ENCODE measurements at regions not wholly inside any gene's neighbourhood (a gene's known extent, or its start where the extent isn't known, plus 50 kb on each side); places are given as distances from the start of the nearest gene placed in this dataset.
"Not testable (repeated sequence)": the region's sequence is repeated elsewhere in the genome, so short reads cannot be mapped to it uniquely, and the experiment has no call there.

DNA sequence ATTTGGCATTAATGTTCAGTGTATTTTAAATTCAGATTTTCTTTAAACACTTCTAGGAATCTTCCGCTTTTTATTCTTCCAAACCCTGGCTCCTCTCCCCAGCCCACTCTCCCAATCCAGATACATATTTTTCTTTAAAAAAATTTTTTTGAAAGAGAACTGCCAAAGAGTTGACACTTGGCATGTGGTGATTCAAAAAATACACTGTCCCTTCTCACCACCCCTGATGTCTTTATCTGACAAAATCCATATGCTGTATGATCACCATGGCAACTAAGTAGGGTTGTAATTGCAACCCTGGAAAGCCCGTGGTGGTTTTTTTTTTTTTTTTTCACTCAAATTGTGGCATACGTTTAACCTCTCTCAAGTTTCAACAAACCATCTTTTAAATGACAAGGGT lies 355.8 kb upstream of the SASH1 start:
- Mint-ChIP-seq H3K36me3 (ENCODE audit: low read depth) (no peaks in the 10 kb centered on the region), H3K27me3 (no peaks in the 10 kb centered on the region), H3K27ac (no peak overlapping the region)

GRCh38 chr6:147990159-147990558 lies 352.5 kb upstream of the SASH1 start:
- ATAC-seq (no peak), DNase-seq (no peak)
- no peaks in the 10 kb centered on the region for H3K4me1 Mint-ChIP-seq
- no peaks in the 10 kb centered on the region for H3K36me3 Mint-ChIP-seq (ENCODE audit: low read depth)
- H3K4me3 Mint-ChIP-seq: no peak overlapping the region
- no peaks in the 10 kb centered on the region for H3K27me3 Mint-ChIP-seq
- no peaks in the 10 kb centered on the region for H3K9me3 ChIP-seq (ENCODE audit: control insufficient read depth, low read length, poor library complexity, severe bottlenecking)
- H3K27ac Mint-ChIP-seq: no peak overlapping the region

More for the DNA sequence above, 355.8 kb upstream of the SASH1 start:
- no peak overlapping the region for H3K4me3 Mint-ChIP-seq
- no peak for DNase-seq
- no peaks in the 10 kb centered on the region for H3K9me3 ChIP-seq (ENCODE audit: control insufficient read depth, low read length, poor library complexity, severe bottlenecking)
- no peak for ATAC-seq
- no peaks in the 10 kb centered on the region for H3K4me1 Mint-ChIP-seq

DNA sequence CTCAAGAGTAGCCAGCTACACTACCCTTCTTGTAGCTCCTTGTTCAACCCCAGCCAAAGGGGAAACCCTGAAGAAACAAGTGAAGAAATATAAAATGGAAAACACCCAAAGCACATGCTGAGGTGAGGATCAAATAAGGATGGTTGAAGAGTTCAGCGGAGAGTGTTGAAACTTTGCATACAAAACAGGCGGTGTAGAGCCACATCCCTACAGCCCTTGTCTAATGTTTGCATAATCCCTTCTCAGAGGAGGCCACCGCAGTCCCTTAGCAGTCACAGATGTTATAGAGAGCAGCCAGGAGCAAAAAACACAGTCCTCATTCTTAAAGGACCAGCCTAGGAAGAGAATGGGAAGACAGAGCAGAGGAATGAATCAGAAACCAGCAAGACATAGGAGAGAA lies 350.7 kb upstream of the SASH1 start:
- no peaks in the 10 kb centered on the region for H3K4me1 Mint-ChIP-seq
- H3K27ac Mint-ChIP-seq: no peak overlapping the region
- no peaks in the 10 kb centered on the region for H3K27me3 Mint-ChIP-seq
- no peak overlapping the region for H3K4me3 Mint-ChIP-seq
- no peak for ATAC-seq
- H3K9me3 ChIP-seq (ENCODE audit: control insufficient read depth, low read length, poor library complexity, severe bottlenecking): no peaks in the 10 kb centered on the region
- no peaks in the 10 kb centered on the region for H3K36me3 Mint-ChIP-seq (ENCODE audit: low read depth)
- no peak for DNase-seq

DNA sequence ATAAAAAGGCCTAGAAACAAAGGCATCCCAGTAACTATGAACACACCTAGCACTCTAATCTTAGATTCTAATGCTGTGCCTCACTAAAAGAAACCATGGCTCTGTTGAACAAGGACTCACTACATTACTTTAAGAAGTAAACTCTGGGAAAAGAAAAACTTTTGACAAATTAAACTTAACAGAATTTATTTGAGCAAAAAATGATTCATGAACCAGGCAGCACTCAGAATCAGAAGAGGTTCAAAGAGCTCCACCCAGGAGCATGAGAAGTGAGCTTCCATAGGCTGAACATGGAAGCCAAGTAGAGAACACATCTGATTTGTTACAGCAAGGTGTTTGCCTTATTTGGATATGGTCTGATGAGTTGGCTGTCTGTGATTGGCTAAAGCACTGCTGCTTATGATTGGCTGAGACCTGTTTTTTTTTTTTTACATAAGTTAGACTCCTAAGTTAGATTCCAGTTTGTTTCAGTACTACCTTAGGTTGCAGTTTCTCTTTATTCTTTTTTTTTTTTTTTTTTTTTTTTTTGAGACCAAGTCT lies 343.6 kb upstream of the SASH1 start:
- no peaks in the 10 kb centered on the region for H3K36me3 Mint-ChIP-seq (ENCODE audit: low read depth)
- H3K9me3 ChIP-seq (ENCODE audit: control insufficient read depth, low read length, poor library complexity, severe bottlenecking): no peaks in the 10 kb centered on the region
- no peaks in the 10 kb centered on the region for H3K4me1 Mint-ChIP-seq
- no peaks in the 10 kb centered on the region for H3K27me3 Mint-ChIP-seq
- H3K27ac Mint-ChIP-seq: no peak overlapping the region
- H3K4me3 Mint-ChIP-seq: no peak overlapping the region
- DNase-seq: no peak
- no peak for ATAC-seq

GRCh38 chr6:148001844-148002642 lies 340.6 kb upstream of the SASH1 start:
- no peak for ATAC-seq
- Mint-ChIP-seq H3K27me3 (no peaks in the 10 kb centered on the region), H3K36me3 (ENCODE audit: low read depth) (no peaks in the 10 kb centered on the region), H3K4me3 (no peak overlapping the region), H3K4me1 (no peaks in the 10 kb centered on the region), H3K27ac (no peak overlapping the region)
- DNase-seq: no peak
- H3K9me3 ChIP-seq (ENCODE audit: control insufficient read depth, low read length, poor library complexity, severe bottlenecking): no peaks in the 10 kb centered on the region

GRCh38 chr6:148004651-148005050 lies 338.0 kb upstream of the SASH1 start:
- Mint-ChIP-seq H3K27me3 (no peaks in the 10 kb centered on the region), H3K27ac (no peak overlapping the region), H3K36me3 (ENCODE audit: low read depth) (no peaks in the 10 kb centered on the region), H3K4me3 (no peak overlapping the region), H3K4me1 (no peaks in the 10 kb centered on the region)
- ATAC-seq: no peak
- no peak for DNase-seq
- no peaks in the 10 kb centered on the region for H3K9me3 ChIP-seq (ENCODE audit: control insufficient read depth, low read length, poor library complexity, severe bottlenecking)

GRCh38 chr6:148005806-148006205 lies 336.8 kb upstream of the SASH1 start:
- no peaks in the 10 kb centered on the region for H3K27me3 Mint-ChIP-seq
- no peak overlapping the region for H3K27ac Mint-ChIP-seq
- no peak overlapping the region for H3K4me3 Mint-ChIP-seq
- no peaks in the 10 kb centered on the region for H3K36me3 Mint-ChIP-seq (ENCODE audit: low read depth)
- H3K9me3 ChIP-seq (ENCODE audit: control insufficient read depth, low read length, poor library complexity, severe bottlenecking): no peaks in the 10 kb centered on the region
- ATAC-seq (no peak), DNase-seq (no peak)
- H3K4me1 Mint-ChIP-seq: no peaks in the 10 kb centered on the region

- not testable (repeated sequence) for DNase-seq, H3K27me3 Mint-ChIP-seq
Observed at GRCh38 chr6:148010516-148010915, 332.1 kb upstream of the SASH1 start.

DNA sequence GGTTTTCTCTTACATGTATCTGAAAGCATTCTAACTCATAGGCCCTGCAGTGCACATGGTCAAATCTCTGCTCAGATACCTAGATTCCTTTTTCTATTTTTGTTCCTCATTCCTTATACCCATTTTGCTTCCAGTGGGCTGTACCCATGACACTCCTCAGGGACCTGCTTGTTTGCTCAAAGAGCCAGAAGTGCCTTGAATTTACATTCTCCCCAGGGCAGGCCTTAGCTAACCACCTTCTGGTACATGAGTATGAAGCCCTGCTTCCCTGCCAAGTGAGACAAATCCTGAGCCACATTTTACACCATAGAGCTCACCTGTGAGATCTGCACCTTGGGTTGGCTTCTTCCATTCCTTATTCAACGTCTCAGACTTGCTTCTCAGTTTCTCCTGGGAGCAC lies 326.6 kb upstream of the SASH1 start:
- Mint-ChIP-seq H3K4me1 (no peaks in the 10 kb centered on the region), H3K4me3 (no peak overlapping the region), H3K36me3 (ENCODE audit: low read depth) (no peaks in the 10 kb centered on the region), H3K27me3 (no peaks in the 10 kb centered on the region), H3K27ac (no peak overlapping the region)
- no peak for ATAC-seq
- no peaks in the 10 kb centered on the region for H3K9me3 ChIP-seq (ENCODE audit: control insufficient read depth, low read length, poor library complexity, severe bottlenecking)
- no peak for DNase-seq

More at GRCh38 chr6:148010516-148010915, 332.1 kb upstream of the SASH1 start:
- H3K4me1 Mint-ChIP-seq; H3K36me3 Mint-ChIP-seq (ENCODE audit: low read depth); H3K9me3 ChIP-seq (ENCODE audit: control insufficient read depth, low read length, poor library complexity, severe bottlenecking); H3K27ac Mint-ChIP-seq; ATAC-seq; H3K4me3 Mint-ChIP-seq: not testable (repeated sequence)

DNA sequence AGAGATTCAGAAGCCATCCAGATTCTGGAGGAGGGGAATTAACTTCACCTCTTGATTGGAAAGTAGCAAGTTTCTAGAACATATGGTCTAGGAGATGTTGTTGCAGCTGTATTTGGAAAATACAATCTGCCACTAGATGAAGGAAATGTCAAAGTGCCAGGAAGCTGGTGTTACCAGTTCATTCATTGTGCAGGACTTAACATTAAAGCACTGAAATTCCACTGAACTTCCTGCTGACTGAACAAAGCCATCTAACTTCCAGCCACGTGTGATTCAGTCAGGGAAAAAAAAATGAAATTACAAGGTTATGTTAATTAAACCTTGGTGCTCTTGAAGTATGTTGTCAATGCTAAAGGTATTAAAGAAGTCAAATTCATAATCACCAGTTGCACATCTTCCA lies 321.5 kb upstream of the SASH1 start:
- no peak for DNase-seq
- H3K4me1 Mint-ChIP-seq: no peaks in the 10 kb centered on the region
- H3K36me3 Mint-ChIP-seq (ENCODE audit: low read depth): no peaks in the 10 kb centered on the region
- H3K27ac Mint-ChIP-seq: no peak overlapping the region
- no peaks in the 10 kb centered on the region for H3K9me3 ChIP-seq (ENCODE audit: control insufficient read depth, low read length, poor library complexity, severe bottlenecking)
- H3K27me3 Mint-ChIP-seq: no peaks in the 10 kb centered on the region
- ATAC-seq: no peak
- no peak overlapping the region for H3K4me3 Mint-ChIP-seq

- ATAC-seq: no peak
- Mint-ChIP-seq H3K27me3 (no peaks in the 10 kb centered on the region), H3K36me3 (ENCODE audit: low read depth) (no peaks in the 10 kb centered on the region), H3K27ac (no peak overlapping the region), H3K4me1 (no peaks in the 10 kb centered on the region), H3K4me3 (no peak overlapping the region)
- no peak for DNase-seq
- H3K9me3 ChIP-seq (ENCODE audit: control insufficient read depth, low read length, poor library complexity, severe bottlenecking): no peaks in the 10 kb centered on the region
Observed at GRCh38 chr6:148021699-148022098, 320.9 kb upstream of the SASH1 start.

DNA sequence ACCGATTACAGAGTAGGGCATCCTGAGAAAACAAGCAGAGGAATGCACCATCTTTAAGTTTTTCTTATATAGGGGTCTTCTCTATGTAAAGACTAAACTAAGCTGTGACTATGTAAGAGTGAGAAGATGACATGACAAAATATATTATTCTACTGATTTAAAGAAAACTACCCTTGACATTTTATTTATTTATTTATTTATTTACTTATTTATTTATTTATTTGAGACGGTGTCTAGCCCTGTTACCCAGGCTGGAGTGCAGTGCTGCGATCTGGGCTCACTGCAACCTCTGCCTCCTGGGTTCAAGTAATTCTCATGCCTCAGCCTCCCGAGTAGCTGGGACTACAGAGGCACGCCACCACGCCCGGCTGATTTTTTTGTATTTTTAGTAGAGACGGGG lies 320.4 kb upstream of the SASH1 start:
- not testable (repeated sequence) for H3K4me1 Mint-ChIP-seq; H3K9me3 ChIP-seq (ENCODE audit: control insufficient read depth, low read length, poor library complexity, severe bottlenecking); H3K36me3 Mint-ChIP-seq (ENCODE audit: low read depth); H3K27ac Mint-ChIP-seq; ATAC-seq; DNase-seq; H3K27me3 Mint-ChIP-seq; H3K4me3 Mint-ChIP-seq

DNA sequence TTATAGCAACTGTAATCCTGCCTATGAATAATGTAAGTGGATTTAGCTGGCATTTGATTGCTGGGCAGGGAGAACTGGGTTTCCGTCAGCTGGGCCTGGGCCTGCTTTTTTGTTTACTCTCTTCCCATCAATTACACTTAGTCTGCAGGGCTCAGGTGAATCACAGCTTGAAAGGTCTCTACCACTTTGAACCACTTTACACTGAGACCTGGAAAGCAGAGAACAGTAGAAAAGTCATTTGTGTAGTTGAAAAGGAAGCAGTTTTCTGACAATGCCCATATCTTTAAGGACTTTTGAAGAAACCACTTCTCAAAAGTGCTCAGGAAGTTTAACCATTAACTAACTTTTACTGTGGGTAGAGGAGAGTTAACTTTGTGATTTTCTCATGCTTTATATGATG lies 315.4 kb upstream of the SASH1 start:
- H3K27ac Mint-ChIP-seq: no peak overlapping the region
- DNase-seq: no peak
- H3K9me3 ChIP-seq (ENCODE audit: control insufficient read depth, low read length, poor library complexity, severe bottlenecking): no peaks in the 10 kb centered on the region
- no peak overlapping the region for H3K4me3 Mint-ChIP-seq
- H3K27me3 Mint-ChIP-seq: peaks cover 9% of the 10 kb centered on the region
- H3K36me3 Mint-ChIP-seq (ENCODE audit: low read depth): no peaks in the 10 kb centered on the region
- ATAC-seq: no peak
- H3K4me1 Mint-ChIP-seq: no peaks in the 10 kb centered on the region

GRCh38 chr6:148035806-148036390 lies 306.7 kb upstream of the SASH1 start:
- ATAC-seq: no peak
- H3K27ac Mint-ChIP-seq: no peak overlapping the region
- no peak overlapping the region for H3K4me3 Mint-ChIP-seq
- peaks cover 11% of the 10 kb centered on the region for H3K27me3 Mint-ChIP-seq
- H3K36me3 Mint-ChIP-seq (ENCODE audit: low read depth): no peaks in the 10 kb centered on the region
- no peak for DNase-seq
- H3K9me3 ChIP-seq (ENCODE audit: control insufficient read depth, low read length, poor library complexity, severe bottlenecking): no peaks in the 10 kb centered on the region
- no peaks in the 10 kb centered on the region for H3K4me1 Mint-ChIP-seq
